ENCODE measurements at regions not wholly inside any gene's neighbourhood (a gene's known extent, or its start where the extent isn't known, plus 50 kb on each side); places are given as distances from the start of the nearest gene placed in this dataset. TPM values are rescaled to one million over a fixed set of nuclear protein-coding genes. Genes with fewer than 3 reads are reported as not detected.

DNA sequence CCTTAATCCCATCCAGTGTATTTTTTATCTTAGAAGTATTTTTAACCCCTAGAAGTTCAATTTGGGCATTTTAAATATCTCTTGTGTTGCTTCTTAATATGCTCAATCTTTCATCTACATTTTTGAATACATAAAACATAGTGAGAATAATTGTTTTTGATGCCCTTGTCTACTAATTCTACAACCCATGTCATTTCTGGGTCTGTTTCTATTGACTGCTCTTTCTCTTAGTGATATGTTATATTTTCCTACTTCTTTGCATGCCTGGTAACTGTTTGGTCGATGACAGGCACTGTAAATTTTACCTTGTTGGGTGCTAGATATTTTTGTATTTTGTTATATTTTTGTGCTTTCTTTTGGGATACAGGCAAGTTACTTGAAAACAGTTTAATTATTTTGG, 56.3 kb downstream of the CYTL1 start:
- DNase-seq = no peak

Small RNA genes in the stretch of these regions (small RNA-seq; reads per million reads assigned to genes)
- gene RN7SKP113 = not detected

Data from occipital lobe (tissue), 2 donors.